ENCODE measurements at regions not wholly inside any gene's neighbourhood (a gene's known extent, or its start where the extent isn't known, plus 50 kb on each side); places are given as distances from the start of the nearest gene placed in this dataset.

GRCh38 chr13:90393408-90393807, 954.1 kb upstream of the MIR17HG start:
- TF ChIP-seq CTCF (IDR thresholded peaks at IDR 0.05; ENCODE audit: low read depth, low read length) (no peak), EZH2phosphoT487 (IDR thresholded peaks at IDR 0.05; ENCODE audit: low read depth) (no peak)

All from OCI-LY3 (cell line).